ENCODE measurements at regions not wholly inside any gene's neighbourhood (a gene's known extent, or its start where the extent isn't known, plus 50 kb on each side); places are given as distances from the start of the nearest gene placed in this dataset.
"Not testable (repeated sequence)": the region's sequence is repeated elsewhere in the genome, so short reads cannot be mapped to it uniquely, and the experiment has no call there.

DNA sequence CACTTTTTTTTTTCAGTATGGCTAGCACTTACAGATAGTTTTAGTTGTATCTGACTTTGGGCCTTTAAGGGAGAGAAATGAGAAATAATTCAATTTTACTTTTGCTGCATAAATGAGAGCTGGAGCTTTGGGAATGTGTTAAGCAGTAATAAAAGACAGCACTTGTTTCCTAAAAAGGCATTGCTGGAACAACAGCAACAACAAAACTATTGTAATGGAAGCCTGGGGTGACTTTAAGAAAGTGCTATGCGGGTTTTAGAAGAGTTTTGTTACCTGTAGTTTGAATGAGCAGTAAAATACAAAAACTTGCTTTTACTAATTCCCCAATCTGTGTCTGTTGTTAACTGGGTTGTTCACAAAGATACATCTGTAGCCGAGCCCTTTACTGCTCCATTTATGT lies 774.0 kb upstream of the ARPP21 start:
- no peak overlapping the region for H3K27ac Mint-ChIP-seq
- DNase-seq (ENCODE audit: low spot score in 2 of 2) (no peak), ATAC-seq (no peak)
- no peaks in the 10 kb centered on the region for H3K4me1 Mint-ChIP-seq
- H3K36me3 Mint-ChIP-seq: no peaks in the 10 kb centered on the region
- H3K9me3 Mint-ChIP-seq: peaks cover 9% of the 10 kb centered on the region
- no peak overlapping the region for H3K4me3 Mint-ChIP-seq

DNA sequence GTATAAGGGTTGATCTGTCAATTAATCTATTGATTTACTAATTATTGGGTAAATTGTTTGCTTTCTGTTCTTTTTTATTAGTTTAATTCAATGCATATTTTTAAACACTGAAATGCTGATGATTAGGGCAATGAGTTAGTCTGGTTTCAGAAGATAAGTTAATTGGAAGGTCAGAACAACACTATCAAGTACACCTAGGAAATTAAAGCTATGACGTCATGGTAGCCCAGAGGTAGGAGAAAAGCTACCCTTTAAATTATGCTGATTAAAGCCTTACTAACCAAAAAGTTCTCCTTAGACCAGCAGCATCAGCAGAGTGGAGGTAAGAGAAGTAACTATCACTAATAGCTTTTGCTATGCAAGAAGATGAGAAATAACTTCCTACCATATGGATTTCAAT lies 770.4 kb upstream of the ARPP21 start:
- H3K4me3 Mint-ChIP-seq: no peak overlapping the region
- ATAC-seq: no peak
- H3K36me3 Mint-ChIP-seq: no peaks in the 10 kb centered on the region
- peaks cover 5% of the 10 kb centered on the region for H3K9me3 Mint-ChIP-seq
- H3K27ac Mint-ChIP-seq: no peak overlapping the region
- H3K4me1 Mint-ChIP-seq: no peaks in the 10 kb centered on the region
- no peak for DNase-seq (ENCODE audit: low spot score in 2 of 2)

DNA sequence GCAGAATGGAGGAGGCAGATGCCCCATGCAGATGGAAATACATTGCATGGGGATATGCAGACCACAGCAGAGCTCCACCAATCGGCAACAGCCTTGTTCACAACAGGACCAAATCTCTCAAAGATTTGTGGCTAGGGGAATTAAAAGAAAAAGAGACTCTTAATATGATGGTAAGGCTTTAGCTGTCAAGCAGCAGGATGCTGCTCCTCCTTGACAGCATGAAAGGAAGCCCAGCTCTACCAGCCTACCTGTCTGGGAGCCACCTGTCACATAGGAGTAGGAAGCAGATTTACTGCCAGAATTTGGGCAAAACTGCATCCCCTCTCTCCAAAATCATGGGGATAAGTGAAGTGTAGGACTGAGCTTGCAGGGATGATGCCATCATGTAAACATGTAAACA lies 769.6 kb upstream of the ARPP21 start:
- no peak overlapping the region for H3K27ac Mint-ChIP-seq

DNA sequence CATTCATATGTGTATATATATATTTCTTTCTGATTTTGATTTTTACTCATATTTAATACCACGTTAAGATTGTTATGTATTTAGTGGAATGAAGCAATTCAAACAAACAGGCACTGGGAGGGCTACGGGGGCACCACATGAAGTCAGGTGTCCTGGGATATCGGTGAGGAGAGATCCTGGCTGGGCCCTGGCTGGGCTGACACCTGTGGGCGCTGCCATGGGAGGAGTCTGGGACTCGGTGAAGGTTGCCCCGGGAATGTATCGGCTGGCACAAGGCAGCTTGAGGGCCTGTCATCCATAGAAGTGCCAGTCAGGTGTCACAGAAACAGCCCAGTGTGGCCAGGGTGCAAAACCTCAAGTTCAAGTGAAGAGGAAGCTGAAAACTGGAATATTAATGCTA lies 766.9 kb upstream of the ARPP21 start:
- Mint-ChIP-seq H3K36me3 (no peaks in the 10 kb centered on the region), H3K4me3 (no peak overlapping the region), H3K9me3 (peaks cover 5% of the 10 kb centered on the region), H3K4me1 (no peaks in the 10 kb centered on the region), H3K27ac (no peak overlapping the region)
- DNase-seq (ENCODE audit: low spot score in 2 of 2) (no peak), ATAC-seq (no peak)

More for the DNA sequence above, 769.6 kb upstream of the ARPP21 start:
- DNase-seq (ENCODE audit: low spot score in 2 of 2) (no peak), ATAC-seq (no peak)
- Mint-ChIP-seq H3K36me3 (no peaks in the 10 kb centered on the region), H3K4me1 (no peaks in the 10 kb centered on the region), H3K4me3 (no peak overlapping the region), H3K9me3 (peaks cover 5% of the 10 kb centered on the region)

DNA sequence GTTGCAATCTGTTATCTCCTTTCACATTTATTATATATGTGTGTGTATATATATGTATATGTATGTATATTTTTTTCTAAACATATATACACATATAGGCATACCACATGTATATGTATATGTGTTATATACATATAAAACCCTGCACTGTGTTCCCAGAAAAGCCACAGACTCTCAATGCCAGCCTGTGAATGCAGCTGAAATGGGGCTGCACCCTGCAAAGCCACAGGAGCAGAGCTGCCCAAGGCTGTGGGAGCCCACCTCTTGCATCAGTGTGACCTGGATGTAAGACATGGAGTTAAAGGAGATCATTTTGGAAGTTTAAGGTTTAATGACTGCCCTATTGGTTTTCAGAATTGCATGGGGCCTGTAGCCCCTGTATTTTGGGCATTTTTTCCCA lies 762.3 kb upstream of the ARPP21 start:
- Mint-ChIP-seq H3K27ac (no peak overlapping the region), H3K4me1 (no peaks in the 10 kb centered on the region), H3K4me3 (no peak overlapping the region), H3K36me3 (no peaks in the 10 kb centered on the region), H3K9me3 (peaks cover 4% of the 10 kb centered on the region)
- ATAC-seq (no peak), DNase-seq (ENCODE audit: low spot score in 2 of 2) (no peak)

DNA sequence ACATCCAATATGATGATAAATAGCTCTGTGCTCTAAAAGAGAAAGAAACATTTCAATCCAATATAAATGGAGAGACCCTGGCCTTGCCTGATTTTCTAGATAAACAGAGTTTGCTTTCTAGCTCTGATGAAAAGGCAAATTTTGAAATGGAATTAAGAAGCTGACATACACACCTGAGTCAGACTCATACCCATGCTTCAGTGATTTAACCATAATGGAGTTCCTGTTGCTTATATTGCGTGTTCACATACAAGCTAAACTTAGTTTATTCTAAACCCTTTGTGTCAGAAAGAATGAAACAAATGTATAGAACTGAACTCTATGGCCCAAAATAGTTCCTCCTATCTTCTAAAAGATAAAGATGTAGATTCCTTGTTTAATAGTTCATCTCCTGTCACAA lies 760.8 kb upstream of the ARPP21 start:
- DNase-seq (ENCODE audit: low spot score in 2 of 2) (no peak), ATAC-seq (no peak)
- H3K4me3 Mint-ChIP-seq: no peak overlapping the region
- no peaks in the 10 kb centered on the region for H3K4me1 Mint-ChIP-seq
- no peak overlapping the region for H3K27ac Mint-ChIP-seq
- H3K36me3 Mint-ChIP-seq: no peaks in the 10 kb centered on the region
- peaks cover 4% of the 10 kb centered on the region for H3K9me3 Mint-ChIP-seq

DNA sequence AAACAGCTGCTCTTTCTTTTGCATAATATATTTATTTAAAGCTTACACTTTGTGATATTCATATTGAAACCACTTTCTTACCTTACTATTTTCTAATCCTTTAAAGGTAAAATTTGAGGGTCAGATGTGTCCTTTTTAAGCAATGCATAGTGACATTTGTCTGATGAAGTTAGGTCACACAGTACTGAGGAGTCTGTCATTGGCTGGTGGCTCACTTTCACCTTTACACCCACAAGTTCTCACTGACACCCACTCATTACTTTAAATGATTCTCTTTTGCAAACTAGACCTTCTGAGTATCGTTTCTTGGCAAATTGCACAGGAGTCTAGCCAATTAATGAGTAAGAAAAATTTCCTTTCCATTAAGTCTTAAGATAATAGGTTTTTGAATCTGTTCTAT lies 758.3 kb upstream of the ARPP21 start:
- Mint-ChIP-seq H3K36me3 (no peaks in the 10 kb centered on the region), H3K27ac (no peak overlapping the region), H3K4me3 (no peak overlapping the region), H3K4me1 (no peaks in the 10 kb centered on the region), H3K9me3 (peaks cover 7% of the 10 kb centered on the region)
- ATAC-seq: no peak
- DNase-seq (ENCODE audit: low spot score in 2 of 2): no peak

DNA sequence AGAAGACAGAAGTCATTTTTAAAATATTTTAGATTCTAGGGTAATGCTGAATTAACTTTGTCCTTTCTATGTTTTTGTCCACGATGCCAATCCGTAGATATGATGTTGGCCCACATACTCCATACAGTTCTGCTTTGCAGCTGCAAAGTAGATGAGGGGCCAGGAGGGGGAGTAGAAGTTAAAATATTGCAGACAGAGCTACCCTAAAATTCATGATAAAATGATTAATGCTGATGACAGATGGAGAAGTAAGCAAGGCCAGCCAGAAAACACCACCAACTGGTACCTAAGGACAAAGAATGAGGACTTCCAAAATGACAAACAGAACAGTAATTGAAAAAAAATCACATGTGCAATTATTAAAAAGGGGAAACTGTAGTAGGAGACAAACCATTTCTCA lies 756.6 kb upstream of the ARPP21 start:
- ATAC-seq (no peak), DNase-seq (ENCODE audit: low spot score in 2 of 2) (no peak)
- H3K9me3 Mint-ChIP-seq: peaks cover 11% of the 10 kb centered on the region
- H3K36me3 Mint-ChIP-seq: no peaks in the 10 kb centered on the region
- no peaks in the 10 kb centered on the region for H3K4me1 Mint-ChIP-seq
- no peak overlapping the region for H3K4me3 Mint-ChIP-seq
- no peak overlapping the region for H3K27ac Mint-ChIP-seq

DNA sequence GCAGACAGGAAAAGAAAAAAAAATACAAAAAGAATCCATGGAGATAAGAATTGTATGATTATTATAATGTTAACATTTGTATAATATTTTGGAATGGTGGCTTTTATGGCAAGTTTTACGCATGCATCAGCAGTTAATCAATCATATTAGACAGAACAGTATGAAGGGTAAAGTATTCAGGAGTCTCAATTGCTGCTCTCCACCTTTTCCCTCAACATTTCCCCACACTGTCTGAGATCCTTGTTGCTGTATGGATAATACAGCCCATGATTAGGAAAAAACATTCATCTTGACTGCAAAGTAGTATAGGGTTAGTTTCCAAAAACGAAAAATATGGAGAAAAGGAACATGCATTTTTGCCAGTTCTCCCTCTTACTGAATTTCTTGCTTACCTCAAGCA lies 755.3 kb upstream of the ARPP21 start:
- no peak for ATAC-seq
- Mint-ChIP-seq H3K27ac (no peak overlapping the region), H3K36me3 (no peaks in the 10 kb centered on the region), H3K4me1 (no peaks in the 10 kb centered on the region), H3K4me3 (no peak overlapping the region), H3K9me3 (peaks cover 11% of the 10 kb centered on the region)
- DNase-seq (ENCODE audit: low spot score in 2 of 2): no peak

DNA sequence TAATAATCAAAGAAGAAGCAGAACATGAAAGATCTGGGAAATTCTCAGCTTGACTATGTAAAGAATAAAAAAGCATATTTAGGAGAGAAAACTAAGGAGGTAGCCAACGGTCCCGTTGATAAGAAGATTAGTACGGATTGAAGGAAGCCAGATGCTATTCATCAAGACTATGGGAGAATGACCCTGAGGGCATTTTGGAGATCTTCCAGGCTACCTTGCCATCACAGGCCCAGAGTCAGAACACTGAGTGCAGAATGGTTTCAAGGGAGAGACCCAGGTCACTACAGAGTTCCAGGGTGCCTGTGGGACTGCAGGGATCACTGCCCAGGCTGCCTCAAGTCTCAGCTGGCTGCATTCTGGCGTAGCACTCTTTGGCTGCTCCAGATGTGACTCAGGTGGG lies 752.9 kb upstream of the ARPP21 start:
- Mint-ChIP-seq H3K9me3 (peaks cover 16% of the 10 kb centered on the region), H3K27ac (no peak overlapping the region), H3K36me3 (no peaks in the 10 kb centered on the region), H3K4me3 (no peak overlapping the region), H3K4me1 (no peaks in the 10 kb centered on the region)
- no peak for ATAC-seq
- DNase-seq (ENCODE audit: low spot score in 2 of 2): no peak

DNA sequence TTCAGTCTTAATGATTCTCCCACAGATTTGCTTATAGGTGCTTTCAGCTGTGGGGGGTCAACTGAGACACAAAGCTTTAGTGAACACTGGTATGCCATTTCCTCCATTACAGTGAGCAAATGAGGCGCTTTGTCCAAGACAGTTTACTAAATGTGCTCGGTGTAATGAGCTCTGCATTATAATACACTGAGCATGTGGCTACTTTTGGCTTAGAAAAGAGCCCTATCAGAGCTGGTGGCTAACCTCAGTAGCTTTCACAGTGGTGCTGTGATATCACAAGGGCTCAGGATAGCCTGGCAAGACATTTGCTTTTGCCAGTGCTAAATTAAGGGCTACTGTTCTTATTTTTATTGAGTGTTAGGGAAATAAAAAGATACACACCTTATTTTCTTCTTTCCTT lies 749.7 kb upstream of the ARPP21 start:
- Mint-ChIP-seq H3K4me3 (no peak overlapping the region), H3K4me1 (no peaks in the 10 kb centered on the region), H3K27ac (no peak overlapping the region), H3K36me3 (no peaks in the 10 kb centered on the region), H3K9me3 (peaks cover 19% of the 10 kb centered on the region)
- ATAC-seq: no peak
- no peak for DNase-seq (ENCODE audit: low spot score in 2 of 2)

DNA sequence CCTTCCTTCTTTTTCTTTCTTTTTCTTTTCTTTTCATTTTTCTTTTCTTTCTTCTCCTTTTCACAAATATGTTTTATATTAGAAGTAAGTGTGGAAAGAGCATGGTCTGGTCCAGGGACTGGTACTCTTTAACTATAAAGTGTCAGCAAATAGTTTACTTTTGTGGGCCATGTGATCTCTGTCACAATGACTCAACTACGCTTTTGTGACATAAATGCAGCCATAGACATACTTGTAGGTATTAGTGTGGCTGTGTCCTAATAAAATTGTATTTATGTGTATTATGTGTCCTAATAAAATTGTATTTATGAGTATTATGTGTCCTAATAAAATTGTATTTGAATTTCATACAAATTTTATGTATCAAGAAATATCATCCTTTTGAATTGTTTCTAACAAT lies 749.1 kb upstream of the ARPP21 start:
- no peak for DNase-seq (ENCODE audit: low spot score in 2 of 2)
- H3K27ac Mint-ChIP-seq: no peak overlapping the region
- H3K4me3 Mint-ChIP-seq: no peak overlapping the region
- ATAC-seq: no peak
- no peaks in the 10 kb centered on the region for H3K36me3 Mint-ChIP-seq
- H3K9me3 Mint-ChIP-seq: peaks cover 22% of the 10 kb centered on the region
- no peaks in the 10 kb centered on the region for H3K4me1 Mint-ChIP-seq

DNA sequence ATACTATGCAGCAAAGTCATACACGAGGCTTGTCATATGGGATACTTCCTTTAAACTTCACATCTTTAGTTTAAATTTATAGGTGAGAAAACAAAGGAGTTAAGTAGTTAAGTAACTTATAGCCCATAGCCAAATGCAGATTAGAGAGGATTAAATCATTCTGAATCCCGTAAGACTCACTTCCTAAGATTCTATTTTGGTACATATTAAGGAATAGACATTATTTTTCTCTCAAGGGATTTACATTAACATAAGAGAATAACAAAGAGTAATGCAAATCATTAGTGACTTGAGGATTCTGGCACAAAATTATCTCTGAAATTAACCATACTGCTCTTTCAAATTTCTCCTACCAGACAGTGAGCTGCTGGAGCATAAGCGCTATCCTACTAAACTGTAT lies 747.4 kb upstream of the ARPP21 start:
- peaks cover 19% of the 10 kb centered on the region for H3K9me3 Mint-ChIP-seq
- H3K4me1 Mint-ChIP-seq: no peaks in the 10 kb centered on the region
- H3K4me3 Mint-ChIP-seq: no peak overlapping the region
- DNase-seq (ENCODE audit: low spot score in 2 of 2) (no peak), ATAC-seq (no peak)
- H3K36me3 Mint-ChIP-seq: no peaks in the 10 kb centered on the region
- H3K27ac Mint-ChIP-seq: no peak overlapping the region

DNA sequence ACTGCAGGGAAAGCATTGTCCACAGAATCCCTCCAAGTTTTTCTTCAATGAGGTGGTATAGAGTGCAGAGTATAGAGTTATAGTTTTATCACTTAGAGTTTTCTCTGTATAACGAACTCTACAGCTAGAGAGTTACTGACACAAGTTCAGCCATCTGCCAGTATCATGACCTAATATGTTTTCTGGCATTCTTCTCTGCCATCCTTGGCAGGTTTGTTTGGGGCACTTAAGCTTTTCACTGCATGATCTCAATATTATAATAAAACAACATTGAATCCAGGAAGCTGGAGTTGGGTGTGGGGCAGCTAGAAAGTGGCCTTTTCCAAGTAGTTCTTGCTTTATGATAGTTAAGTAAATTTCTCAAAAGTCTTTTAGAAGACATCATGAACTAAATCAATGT lies 743.5 kb upstream of the ARPP21 start:
- Mint-ChIP-seq H3K4me3 (no peak overlapping the region), H3K36me3 (no peaks in the 10 kb centered on the region), H3K27ac (no peak overlapping the region), H3K9me3 (peaks cover 16% of the 10 kb centered on the region), H3K4me1 (no peaks in the 10 kb centered on the region)
- ATAC-seq: no peak
- no peak for DNase-seq (ENCODE audit: low spot score in 2 of 2)

DNA sequence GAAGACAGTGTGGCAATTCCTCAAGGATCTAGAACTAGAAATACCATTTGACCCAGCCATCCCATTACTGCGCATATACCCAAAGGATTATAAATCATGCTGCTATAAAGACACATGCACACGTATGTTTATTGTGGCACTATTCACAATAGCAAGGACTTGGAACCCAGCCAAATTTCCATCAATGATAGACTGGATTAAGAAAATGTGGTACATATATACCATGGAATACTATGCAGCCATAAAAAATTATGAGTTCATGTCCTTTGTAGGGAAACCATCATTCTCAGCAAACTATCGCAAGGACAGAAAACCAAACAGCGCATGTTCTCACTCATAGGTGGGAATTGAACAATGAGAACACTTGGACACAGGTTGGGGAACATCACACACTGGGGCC lies 729.6 kb upstream of the ARPP21 start:
- not testable (repeated sequence) for DNase-seq (ENCODE audit: low spot score in 2 of 2); H3K27ac Mint-ChIP-seq; H3K4me3 Mint-ChIP-seq; ATAC-seq; H3K36me3 Mint-ChIP-seq; H3K4me1 Mint-ChIP-seq
- peaks cover 12% of the 10 kb centered on the region for H3K9me3 Mint-ChIP-seq

DNA sequence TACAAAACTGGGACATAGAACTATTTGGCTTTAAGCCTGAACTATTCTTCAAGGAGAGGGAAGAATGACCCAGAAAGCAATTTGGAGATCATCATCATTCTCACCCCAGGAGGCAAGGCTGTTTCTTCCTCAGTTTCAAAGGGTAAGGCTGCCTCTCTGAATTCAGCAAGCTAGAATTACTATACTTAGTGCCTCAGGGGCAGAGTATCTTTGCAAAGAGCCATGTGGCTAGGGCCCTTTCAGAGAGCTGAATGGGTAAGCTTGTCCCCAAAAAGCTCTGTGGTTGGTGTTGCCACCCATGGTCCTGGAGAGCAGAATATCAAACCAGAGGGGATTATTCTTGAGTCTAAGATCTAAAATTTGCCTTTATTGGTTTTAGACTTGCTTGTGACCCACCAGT lies 720.3 kb upstream of the ARPP21 start:
- Mint-ChIP-seq H3K27ac (no peak overlapping the region), H3K4me3 (no peak overlapping the region), H3K4me1 (no peaks in the 10 kb centered on the region), H3K9me3 (peaks cover 8% of the 10 kb centered on the region), H3K36me3 (no peaks in the 10 kb centered on the region)
- ATAC-seq (no peak), DNase-seq (ENCODE audit: low spot score in 2 of 2) (no peak)

DNA sequence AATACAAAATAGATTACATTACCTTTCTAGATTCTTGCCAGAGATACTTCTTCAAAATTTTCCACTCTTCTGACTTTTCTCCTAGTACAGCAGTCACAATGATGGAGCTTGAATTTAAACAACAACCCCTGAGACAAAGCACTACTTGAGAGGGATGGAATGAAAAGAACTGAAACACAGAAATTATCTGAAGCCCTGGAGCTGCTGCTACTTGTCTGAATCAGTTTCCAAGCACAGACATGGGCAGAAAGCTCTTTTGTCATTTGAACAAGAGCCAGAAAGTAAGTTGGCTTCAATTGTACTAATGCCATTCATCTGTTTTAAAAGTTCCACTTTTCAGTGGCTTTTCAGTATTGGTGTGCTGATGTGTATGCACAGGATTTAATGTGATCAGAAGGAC lies 718.5 kb upstream of the ARPP21 start:
- Mint-ChIP-seq H3K4me1 (no peaks in the 10 kb centered on the region), H3K27ac (no peak overlapping the region), H3K4me3 (no peak overlapping the region), H3K9me3 (peaks cover 8% of the 10 kb centered on the region), H3K36me3 (no peaks in the 10 kb centered on the region)
- ATAC-seq (no peak), DNase-seq (ENCODE audit: low spot score in 2 of 2) (no peak)

Measured in stimulated activated effector memory CD8-positive, alpha-beta T cell treated with anti-CD3 and anti-CD28 coated beads, Interleukin-12 subunit alpha, Interleukin-12 subunit beta, amount 100 ng/mL, for 72 hours (primary cell).